Stomach (tissue), 4 donors: ENCODE measurements at regions not wholly inside any gene's neighbourhood (a gene's known extent, or its start where the extent isn't known, plus 50 kb on each side); places are given as distances from the start of the nearest gene placed in this dataset.
"Not testable (repeated sequence)": the region's sequence is repeated elsewhere in the genome, so short reads cannot be mapped to it uniquely, and the experiment has no call there.

Source experiments
- CTCF ChIP-seq, 7 experiments: fragments of 450-650 bp in 4 of 7; fragments of 200-600 bp in 3 of 7; sonication (generic) in 3 of 7; IDR thresholded peaks; one replicate each; pipeline ENCODE4 v1.5.1; 2016 to 2019; ENCODE audit warnings: antibody characterized with exemption in 7 of 7, control low read depth in 2 of 7, mild to moderate bottlenecking in 1 of 7
- POLR2A ChIP-seq, 4 donors: fragments of 450-650 bp; IDR thresholded peaks; one replicate each; pipeline ENCODE4 v1.6.1; 2016; ENCODE audit warnings: antibody characterized with exemption in 4 of 4, control low read depth in 2 of 4, mild to moderate bottlenecking in 1 of 4, moderate library complexity in 1 of 4
- POLR2AphosphoS5 ChIP-seq, 3 donors: sonication (generic); formaldehyde crosslinking; IDR thresholded peaks; one replicate each; pipeline ENCODE4 v1.6.1; 2016; ENCODE audit warnings: antibody characterized with exemption in 3 of 3

- TF ChIP-seq CTCF, POLR2A, POLR2AphosphoS5 (IDR thresholded peaks at IDR 0.05): not testable (repeated sequence)
These were observed 2414.0 kb upstream of the PCDH20 start for GRCh38 chr13:63829609-63830008.
